Activated CD4-positive, CD25-positive, alpha-beta regulatory T cell treated with anti-CD3 and anti-CD28 coated beads, Interleukin-2, amount 50 U/mL, for 24 hours (primary cell): ENCODE measurements at regions not wholly inside any gene's neighbourhood (a gene's known extent, or its start where the extent isn't known, plus 50 kb on each side); places are given as distances from the start of the nearest gene placed in this dataset.
"Not testable (repeated sequence)": the region's sequence is repeated elsewhere in the genome, so short reads cannot be mapped to it uniquely, and the experiment has no call there.

Source experiments
- ATAC-seq, 2 donors: fragments of 150-1000 bp; cut with Tn5 transposase; one replicate each; pipeline ENCODE4 v1.10.0; 2021; ENCODE audit warnings: mild to moderate bottlenecking in 1 of 2, moderate library complexity in 1 of 2

DNA sequence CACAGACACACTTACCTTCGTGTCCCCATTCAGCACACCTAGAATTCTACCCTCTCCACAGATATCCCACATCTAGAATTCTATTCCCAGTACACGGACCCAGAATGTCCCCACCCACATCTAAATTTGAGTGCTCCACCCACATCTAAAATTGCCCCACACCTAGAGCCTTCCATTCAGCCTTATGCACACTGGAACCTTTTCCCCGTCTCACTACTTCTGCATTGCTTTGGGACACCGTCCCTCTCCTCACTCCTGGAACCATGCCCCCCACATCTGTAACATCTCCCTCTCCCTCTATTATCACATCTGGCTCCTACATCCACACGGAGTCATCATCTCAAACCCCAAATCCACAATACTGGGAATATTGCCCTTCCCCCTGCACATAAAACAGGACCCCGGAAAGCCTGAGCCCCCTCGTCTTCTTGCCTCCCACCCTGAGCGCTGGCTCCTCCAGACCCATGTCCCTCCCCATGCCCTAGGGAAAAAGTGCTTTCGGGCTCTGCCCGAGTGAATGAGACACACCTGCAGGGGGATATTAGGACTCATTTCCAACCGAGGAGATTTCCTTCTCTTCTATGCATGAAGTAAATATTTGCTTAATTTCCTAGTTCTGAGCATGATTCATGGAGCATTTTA is 125.8 kb upstream of the UNC5B start:
- no peak for ATAC-seq

DNA sequence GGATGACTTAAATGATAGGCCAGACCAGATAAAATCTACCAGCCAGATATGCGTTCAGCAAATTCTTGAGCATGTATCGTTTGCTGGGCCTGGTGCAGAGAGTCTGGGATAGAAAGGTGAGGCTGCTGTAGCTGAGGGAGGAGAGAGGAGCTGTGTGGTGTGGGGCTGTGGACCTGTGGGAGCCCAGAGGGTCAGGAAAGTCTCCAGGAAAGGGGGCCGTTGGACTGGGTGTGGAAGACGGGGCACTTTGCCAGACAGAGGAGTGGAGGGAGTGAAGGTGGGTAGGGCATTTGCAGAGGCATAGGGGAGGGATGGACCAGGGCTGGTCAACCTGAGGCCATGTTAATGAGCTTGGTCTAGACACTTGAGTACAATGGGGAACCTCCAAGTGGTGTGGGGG is 124.7 kb upstream of the UNC5B start:
- ATAC-seq: no peak

DNA sequence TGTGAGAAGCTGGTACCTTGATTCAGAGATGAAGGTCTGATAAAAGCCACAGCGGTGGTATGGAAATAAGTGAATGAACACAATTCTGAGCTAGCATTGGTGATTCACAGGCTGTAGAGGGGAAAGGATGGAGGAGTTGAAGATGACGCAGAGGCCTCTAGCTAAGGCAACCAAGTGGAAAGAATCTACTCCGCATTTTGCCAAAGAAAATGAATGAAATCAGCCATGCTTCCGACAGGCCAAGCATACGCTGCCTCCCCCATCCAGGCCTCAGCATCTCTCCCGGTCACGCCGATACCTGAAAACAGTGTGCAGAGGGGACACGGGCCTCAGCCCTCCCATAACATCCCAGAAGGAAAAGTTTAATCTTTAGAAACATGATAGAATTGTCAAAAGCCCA is 124.3 kb upstream of the UNC5B start:
- no peak for ATAC-seq

DNA sequence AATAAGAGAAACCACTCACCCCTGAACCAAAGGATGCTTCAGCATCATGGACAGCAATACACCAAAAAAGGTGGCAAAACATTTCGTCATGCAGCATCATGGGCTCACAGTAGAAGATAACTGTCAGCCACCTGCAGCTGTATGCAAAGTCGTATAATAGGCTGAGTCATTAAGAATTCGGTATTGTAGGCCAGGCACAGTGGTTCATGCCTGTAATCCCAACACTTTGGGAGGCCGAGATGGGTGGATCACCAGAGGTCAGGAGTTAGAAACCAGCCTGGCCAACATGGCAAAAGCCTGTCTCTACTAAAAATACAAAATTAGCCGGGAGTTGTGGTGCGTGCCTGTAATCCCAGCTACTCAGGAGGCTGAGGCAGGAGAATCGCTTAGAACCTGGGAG is 123.8 kb upstream of the UNC5B start:
- not testable (repeated sequence) for ATAC-seq

DNA sequence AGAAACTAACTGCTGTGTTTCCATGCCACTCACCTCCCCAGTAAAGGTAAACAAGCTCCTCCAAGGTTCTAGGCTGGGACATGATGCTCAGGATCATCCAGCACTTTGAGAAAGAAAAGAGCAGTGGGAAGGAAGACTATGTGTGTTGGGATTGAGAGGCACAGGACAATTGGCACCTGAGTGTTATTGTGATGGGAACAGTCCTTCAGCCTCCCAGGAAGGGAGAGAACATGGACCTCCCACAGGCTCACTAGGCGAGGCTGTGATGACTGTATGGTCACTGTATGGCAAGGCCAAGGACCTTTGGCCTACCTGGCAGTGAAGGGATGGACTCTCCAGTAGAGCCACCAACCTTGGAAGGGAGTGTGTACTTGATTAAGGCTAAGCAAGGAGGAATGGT is 123.2 kb upstream of the UNC5B start:
- no peak for ATAC-seq

DNA sequence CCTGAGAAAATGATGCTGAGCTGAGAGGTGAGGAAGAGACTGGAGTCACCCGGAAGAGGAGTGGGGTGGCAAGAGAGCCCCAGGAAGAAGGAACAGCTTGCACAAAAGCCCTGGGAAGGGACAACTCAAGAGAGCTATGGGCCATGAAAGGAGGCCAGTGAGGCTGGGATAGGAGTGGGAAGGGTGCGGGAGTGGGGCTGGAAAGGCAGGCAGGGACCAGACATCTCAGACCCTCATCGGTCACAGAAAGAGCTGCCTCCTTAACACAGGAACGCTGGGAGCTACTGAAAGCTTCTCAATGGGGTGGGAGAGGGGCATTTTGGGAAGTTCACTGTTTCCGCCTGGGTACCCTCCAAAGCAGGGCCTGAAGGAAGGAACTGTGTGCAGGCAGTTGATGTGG is 122.0 kb upstream of the UNC5B start:
- no peak for ATAC-seq

DNA sequence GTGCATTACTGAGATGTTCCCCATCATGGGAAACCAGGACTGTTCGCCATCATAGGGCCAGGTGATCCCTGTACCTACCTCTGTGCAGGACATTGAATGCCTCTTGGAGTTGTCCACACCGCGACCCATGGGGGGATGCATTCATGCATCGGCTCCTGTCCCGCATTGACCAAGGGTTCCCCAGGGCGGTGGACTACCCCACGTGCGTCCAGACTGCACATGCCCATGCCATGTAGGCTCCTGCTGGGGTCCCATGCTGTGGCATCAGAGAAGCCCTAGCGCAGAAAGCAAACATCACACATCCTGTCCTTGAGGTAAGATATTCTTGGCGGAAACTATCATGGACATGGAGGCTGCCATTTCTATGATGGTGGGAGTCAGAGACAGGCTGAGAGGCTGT is 121.6 kb upstream of the UNC5B start:
- no peak for ATAC-seq

DNA sequence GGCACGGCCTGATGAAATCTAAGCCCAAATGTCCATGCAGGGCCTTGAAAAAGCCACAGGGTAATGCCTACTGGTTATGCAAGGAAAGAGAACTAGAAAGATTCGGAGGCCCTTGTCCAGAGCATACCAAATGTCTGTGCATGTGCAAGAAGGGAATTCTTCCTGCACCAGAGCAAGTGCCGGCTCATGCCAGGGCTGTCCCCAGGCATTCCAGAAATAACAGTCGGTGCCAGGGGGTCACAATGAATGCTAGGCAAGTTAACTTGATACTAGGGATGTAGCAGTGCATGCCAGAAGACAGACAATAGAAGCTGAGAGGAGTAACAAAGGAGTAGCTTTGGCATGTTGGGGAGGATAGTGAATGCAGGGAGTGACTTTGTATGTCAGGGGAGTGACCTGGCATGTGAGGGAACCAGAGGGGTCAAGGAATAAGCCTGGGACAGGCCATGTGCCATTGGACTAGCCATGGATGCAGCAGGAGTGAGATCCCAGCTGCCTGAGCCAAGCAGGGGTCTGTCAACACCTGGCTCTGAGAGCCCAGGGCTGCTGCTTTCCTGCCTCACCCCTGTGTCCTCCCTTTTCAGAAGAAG is 119.5 kb upstream of the UNC5B start:
- no peak for ATAC-seq

DNA sequence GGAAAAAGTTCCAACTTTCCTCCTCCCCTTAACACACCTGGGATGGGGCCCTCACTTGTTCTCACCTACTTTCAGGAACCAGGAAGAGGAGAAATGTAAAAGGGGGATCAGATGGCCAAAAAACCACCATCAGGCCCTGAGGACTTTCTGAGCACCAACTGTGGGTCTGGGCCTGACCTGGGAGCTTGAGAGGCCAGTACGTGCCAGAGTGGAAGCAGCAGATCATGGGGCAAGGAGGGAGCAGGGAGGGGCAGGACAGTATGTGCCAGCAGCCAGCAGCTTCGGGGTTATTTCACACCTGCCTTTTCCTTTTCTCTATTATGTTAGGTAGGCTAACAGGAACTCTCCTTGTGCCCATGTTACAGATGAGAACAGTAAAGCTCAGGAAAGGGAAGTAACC is 118.8 kb upstream of the UNC5B start:
- ATAC-seq: no peak

DNA sequence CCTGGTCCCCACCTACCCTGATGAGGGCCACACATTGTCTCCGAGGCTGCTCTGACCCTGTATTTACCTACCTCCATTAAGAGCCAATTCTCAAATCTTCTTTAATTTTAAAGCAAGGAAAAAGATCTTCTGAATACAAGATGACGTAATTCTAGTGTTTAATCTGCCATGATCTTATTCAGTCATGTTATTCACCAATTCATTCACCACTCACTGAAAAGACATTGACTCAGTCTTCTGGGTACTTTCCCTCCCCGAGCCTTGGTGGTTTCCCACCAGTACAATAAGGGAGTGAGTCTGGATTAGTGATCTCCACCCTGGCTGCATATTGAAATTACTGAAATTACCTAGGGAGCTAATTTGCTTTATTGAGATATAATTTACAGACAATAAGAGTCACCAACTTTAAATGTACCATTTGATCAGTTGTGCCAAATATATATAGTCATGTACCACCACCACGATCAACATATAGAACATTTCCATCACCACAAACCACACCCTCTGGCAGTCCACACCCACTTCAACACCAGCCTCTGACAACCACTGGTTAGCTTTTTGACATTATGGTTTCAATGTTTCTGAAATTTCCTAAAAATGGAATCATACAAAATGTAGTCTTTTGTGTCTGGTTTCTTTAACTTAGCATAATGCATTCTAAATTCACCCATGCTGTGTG is 117.5 kb upstream of the UNC5B start:
- ATAC-seq: peak; percentile 93 to 97

DNA sequence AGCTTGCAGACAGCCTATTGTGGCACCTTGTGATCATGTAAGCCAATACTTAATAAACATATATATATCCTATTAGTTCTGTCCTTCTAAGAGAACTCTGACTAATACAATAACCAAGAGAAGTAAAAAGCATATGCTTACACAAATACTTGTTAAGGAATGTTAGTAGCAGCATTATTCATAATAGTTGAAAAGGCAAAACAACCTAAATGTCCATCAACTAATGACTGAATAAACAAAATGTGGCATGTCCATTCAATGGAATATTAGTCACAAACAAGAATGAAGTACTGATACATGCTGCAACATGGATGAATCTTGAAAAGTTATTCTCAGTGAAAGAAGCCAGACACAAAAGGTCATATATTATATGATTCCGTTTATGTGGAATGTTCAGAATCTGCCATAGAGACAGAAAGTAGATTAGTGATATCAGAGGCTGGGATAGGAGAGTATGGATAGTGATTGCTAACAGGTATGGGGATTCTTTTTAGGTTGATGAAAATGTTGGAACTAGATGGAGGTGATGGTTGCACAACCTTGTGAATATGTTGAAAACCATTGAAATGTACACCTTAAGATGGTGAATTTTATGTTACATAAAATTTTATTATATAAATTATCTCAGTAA is 112.5 kb upstream of the UNC5B start:
- ATAC-seq: no peak

DNA sequence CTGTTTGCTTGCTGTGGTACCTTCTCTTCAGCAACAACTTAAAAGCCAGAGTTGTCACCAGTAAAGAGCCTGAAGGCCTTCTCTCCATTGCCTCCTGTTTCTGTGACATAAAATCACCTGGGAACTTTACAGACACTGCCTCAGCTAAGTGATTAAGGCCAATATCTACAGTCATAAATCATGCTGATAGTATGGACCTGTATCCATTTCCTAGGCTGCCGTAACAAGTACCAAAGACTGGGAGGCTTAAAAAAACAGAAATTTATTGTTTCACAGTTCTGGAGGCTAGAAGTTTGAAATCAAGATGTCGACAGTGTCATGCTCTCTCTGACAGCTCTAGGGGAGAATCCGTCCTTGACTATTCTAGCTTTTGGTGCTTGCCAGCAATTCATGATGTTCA is 108.4 kb upstream of the UNC5B start:
- ATAC-seq: no peak

DNA sequence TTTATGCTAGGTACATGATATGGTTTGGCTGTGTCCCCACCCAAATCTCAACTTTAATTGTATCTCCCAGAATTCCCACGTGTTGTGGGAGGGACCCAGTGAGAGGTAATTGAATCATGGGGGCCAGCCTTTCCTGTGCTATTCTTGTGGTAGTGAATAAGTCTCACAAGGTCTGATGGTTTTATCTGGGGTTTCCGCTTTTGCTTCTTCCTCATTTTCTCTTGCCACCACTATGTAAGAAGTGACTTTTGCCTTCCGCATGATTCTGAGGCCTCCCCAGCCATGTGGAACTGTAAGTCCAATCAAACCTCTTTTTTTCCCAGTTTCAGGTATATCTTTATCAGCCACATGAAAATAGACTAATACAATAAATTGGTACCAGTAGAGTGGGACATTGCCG is 106.2 kb upstream of the UNC5B start:
- ATAC-seq: not testable (repeated sequence)

DNA sequence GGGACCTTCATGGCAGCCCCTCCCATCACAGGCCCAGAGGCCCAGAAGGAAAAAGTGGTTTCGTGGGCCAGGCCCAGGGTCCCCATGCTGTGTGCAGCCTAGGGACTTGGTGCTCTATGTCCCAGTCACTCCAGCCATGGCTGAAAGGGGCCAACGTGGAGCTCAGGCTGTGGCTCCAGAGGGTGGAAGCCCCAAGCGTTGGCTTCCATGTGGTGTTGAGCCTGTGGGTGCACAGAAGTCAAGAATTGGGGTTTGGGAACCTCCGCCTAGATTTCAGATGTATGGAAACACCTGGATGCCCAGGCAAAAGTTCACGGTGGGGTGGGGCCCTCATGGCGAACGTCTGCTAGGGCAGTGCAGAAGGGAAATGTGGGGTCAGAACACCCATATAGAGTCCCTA is 105.3 kb upstream of the UNC5B start:
- not testable (repeated sequence) for ATAC-seq

DNA sequence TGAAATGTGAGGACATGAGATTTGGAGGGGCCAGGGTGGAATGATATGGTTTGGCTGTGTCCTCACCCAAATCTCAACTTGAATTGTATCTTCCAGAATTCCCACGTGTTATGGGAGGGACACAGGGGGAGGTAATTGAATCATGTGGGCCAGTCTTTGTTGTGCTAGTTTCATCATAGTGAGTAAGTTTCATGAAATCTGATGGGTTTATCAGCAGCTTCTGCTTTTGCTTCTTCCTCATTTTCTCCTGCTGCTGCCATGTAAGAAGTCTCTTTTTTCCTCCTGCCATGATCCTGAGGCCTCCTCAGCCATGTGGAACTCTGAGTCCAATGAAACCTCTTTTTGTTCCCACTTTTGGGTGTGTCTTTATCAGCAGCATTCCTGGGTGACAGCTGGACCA is 104.3 kb upstream of the UNC5B start:
- ATAC-seq: not testable (repeated sequence)

DNA sequence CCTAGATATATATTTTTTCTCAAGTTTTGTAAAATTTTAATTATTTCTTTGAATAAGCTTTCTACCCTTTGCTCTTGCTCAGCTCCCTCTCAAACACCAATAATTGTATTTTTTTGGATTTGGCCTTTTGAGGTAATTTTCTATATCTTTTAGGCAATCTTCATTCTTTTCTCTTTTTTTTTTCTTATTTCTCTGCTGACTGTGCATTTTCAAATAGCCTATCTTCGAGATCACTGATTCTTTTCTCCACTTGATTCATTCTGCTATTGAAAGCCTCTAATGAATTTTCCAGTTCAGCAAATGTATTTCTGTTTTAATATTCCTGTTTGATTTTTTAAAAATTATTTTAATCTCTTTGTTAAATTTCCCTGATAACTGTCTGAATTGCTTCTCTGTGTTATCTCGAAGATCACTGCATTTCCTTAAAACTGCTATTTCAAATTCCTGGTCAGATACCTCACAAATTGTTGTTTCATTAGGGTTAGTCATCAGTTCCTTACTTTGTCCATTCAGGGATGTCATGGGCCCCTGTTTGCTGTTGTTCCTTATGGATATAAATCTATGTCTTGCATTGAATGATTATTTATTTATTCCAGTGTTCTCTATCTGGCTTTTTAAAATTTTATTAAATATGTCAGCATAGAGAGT is 100.1 kb upstream of the UNC5B start:
- no peak for ATAC-seq

DNA sequence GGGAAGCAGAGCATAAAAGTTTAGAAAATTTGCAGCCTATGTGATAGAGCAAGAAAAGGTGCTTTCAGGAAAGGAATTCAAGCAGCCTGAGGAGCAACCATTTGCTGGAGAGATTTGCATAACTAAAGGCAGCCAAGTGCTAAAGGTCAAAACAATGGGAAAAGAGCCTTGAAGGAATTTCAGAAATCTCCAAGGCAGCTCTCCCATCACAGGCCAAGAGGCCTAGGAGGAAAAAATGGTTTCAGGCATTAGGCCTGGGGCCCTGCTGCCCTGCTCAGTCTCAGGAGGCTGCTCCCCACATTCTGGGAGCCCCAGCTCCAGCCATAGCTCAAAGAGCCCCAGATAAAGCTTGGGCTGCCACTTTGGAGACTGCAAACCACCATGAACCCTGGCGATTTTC is 95.9 kb upstream of the UNC5B start:
- no peak for ATAC-seq

DNA sequence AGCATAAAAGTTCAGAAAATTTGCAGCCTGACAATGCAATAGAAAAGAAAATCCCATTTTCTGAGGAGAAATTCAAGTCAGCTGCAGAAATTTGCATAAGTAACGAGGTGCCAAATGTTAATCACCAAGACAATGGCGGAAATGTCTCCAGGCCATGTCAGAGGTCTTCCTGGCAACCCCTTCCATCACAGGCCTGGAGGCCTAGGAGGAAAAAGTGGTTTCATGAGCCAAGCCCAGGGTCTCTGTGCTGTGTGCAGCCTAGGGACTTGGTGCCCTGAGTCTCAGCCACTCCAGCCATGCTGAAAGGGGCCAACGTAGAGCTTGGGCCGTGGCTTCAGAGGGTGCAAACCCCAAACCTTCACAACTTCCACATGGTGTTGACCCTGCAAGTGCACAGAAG is 94.8 kb upstream of the UNC5B start:
- not testable (repeated sequence) for ATAC-seq

DNA sequence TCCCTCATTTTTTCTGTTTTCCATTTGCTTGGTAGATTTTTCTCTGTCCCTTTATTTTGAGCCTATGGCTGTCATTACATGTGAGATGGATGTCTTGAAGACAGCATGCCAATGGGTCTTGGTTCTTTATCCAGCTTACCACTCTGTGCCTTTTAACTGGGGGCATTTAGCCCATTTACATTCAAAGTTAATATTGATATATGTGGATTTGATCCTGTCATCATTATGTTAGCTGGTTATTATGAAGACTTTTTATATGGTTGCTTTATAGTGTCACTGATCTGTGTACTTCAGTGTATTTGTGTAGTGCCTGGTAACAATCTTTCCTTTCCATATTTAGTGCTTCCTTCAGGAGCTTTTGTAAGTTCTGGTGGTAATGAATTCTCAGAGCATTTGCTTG is 89.3 kb upstream of the UNC5B start:
- no peak for ATAC-seq

DNA sequence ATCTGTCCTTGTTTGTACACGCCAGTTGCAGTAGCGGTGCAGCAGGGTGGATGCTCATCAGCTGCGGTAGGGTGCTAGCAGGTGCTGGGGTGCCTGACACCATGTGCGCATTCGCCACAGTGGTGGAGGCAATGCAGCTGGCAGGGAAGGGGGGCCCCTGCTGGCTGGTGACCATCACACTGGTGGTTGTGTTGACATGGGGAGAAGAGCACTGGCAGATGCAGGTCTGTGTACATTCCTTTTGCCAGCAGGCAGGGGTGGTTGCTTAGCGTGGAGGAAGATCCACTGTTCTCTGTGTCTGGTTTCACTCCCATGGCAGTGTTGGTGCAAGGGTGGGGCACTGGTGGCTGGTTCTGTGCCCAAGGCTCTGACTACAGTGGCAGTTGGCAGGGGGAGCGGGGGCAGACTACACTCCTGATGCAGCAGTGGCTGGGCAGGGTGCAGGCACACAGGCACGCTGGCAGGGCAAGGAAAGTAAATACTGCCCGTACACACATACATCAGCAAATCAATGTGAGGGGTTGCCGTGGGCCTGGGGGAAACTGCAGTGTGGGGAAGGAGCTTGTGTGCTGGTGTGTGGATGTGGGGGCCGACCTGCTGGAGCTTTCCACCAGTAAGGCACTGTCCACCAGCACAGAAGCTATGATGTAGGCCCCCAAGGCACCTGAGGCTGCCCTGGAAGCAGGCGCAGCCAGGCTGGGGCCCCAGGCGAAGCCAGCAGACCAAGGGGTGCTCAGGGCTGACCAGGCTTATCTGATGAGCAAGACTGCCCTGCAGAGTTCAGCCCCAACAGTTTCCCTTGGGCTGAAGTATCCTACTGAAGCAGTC is 87.2 kb upstream of the UNC5B start:
- ATAC-seq: no peak

DNA sequence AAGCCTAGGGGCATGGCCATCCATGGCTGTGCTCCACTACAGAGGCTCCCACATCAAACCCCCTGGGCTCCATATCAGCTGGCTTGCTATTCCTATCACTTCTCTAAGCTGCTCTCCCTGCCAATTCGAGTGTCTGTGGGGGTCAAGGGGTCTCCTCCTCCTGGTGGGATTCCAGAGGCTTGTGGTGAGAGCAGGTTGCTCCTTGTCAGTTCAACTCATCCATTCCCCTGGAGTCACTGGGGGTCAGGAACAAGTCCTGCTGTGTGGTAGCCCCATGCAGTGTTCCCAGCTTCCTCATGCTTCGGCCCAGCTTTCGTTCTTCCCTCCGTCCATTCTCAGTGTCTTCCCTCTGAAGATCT is 86.6 kb upstream of the UNC5B start:
- ATAC-seq: no peak

DNA sequence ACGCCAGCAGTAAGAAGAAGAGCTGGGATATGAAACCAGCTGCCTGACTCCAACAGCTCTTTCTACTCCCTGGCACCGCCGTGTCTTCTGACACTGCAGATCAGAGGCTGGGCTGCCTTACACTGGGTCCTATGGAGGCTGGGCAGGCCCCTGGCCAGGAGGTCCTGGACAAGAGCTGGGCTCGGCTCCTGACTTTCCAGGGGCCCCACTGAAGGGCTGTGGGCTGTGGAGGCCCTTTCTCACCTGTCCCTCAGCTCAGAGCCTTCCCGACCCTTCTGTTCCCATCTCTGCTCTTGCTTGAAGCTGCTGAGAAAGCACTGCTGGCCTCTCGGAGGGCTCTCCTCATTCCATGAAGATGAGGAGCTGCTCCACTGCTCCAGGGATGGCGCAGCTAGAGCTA is 85.9 kb upstream of the UNC5B start:
- ATAC-seq: no peak

DNA sequence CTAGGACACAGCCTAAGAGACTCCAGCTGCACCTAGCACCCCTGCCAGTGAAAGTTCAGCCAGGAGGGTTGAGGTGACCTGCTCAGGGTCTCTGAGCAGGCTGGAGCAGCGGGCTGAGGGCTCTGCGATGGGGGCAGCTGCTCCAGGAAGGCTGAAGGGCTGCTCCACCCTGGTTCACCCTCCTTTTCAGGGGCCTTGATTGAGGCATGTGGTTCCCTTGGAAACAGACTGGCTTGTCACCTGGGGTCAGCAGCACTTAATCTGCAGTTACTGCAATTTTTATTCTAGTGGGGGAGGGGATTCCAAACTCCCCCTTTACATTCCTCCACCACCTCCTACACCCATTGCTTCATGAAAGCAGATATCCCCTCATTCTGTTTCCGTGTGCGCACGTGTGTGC is 85.3 kb upstream of the UNC5B start:
- ATAC-seq: no peak
